HEK293 (cell line): ENCODE measurements at regions not wholly inside any gene's neighbourhood (a gene's known extent, or its start where the extent isn't known, plus 50 kb on each side); places are given as distances from the start of the nearest gene placed in this dataset.
A peak's percentile ranks its signal among the peaks of the same experiment; 100 is the strongest.

Source experiments
- CTCF ChIA-PET: fragments of 350-600 bp; formaldehyde crosslinking; extraction: SDS; loops from one replicate; lab custom pipeline; 2021; ENCODE audit warnings: antibody characterized with exemption; lab: Yijun Ruan, JAX
- POLR2A ChIA-PET: fragments of 300-600 bp; formaldehyde crosslinking; extraction: SDS; loops from one replicate; lab custom pipeline; 2020; ENCODE audit warnings: antibody characterized with exemption, inconsistent platforms; lab: Yijun Ruan, JAX
- H3K27ac ChIP-seq: fragments of 200-500 bp; sonication (Bioruptor generic); 2 replicates; pipeline ENCODE4 v1.5.1; 2014; ENCODE audit warnings: low read depth, low read length, control low read depth, inconsistent platforms; ENCODE audit errors: extremely low read depth
- H3K36me3 ChIP-seq, 2 experiments: fragments of 200-500 bp in 1 of 2; sonication (Bioruptor generic) in 1 of 2; 1 replicate in 1 of 2; 2 replicates in 1 of 2; pipeline ENCODE4 v1.5.1; 2014 to 2017; ENCODE audit warnings: inconsistent platforms in 2 of 2, low read length in 2 of 2; ENCODE audit not compliant: control insufficient read depth in 2 of 2, insufficient read depth in 1 of 2
- H3K4me1 ChIP-seq: fragments of 200-500 bp; sonication (Bioruptor generic); 2 replicates; pipeline ENCODE4 v1.5.1; 2014; ENCODE audit warnings: mild to moderate bottlenecking, low read length, inconsistent platforms; ENCODE audit not compliant: control insufficient read depth, insufficient read depth
- H3K4me3 ChIP-seq: 2 replicates; pipeline ENCODE4 v1.5.1; 2011; ENCODE audit warnings: low read depth, mild to moderate bottlenecking, control low read depth, low read length, moderate library complexity
- H3K9me3 ChIP-seq: fragments of 200-500 bp; sonication (Bioruptor generic); 2 replicates; pipeline ENCODE4 v1.5.1; 2014; ENCODE audit warnings: low read depth, low read length, inconsistent platforms; ENCODE audit not compliant: control insufficient read depth, insufficient read depth
- BCL11A ChIP-seq: fragments of 450-650 bp; formaldehyde crosslinking; IDR thresholded peaks from 2 replicates; pipeline ENCODE4 v1.5.1; 2016; ENCODE audit warnings: low read depth, missing biosample characterization, missing genetic modification characterization
- GLIS1 ChIP-seq: fragments of 450-650 bp; formaldehyde crosslinking; IDR thresholded peaks from 2 replicates; pipeline ENCODE4 v1.5.1; 2016; ENCODE audit warnings: missing biosample characterization, missing genetic modification characterization
- GLIS2 ChIP-seq: fragments of 450-650 bp; formaldehyde crosslinking; IDR thresholded peaks from 2 replicates; pipeline ENCODE4 v1.5.1; 2016; ENCODE audit warnings: missing biosample characterization, missing genetic modification characterization
- INSM2 ChIP-seq: fragments of 450-650 bp; formaldehyde crosslinking; IDR thresholded peaks from 2 replicates; pipeline ENCODE4 v1.5.1; 2016; ENCODE audit warnings: missing biosample characterization, missing genetic modification characterization
- KLF8 ChIP-seq: fragments of 450-650 bp; formaldehyde crosslinking; IDR thresholded peaks from 2 replicates; pipeline ENCODE4 v1.5.1; 2016; ENCODE audit warnings: missing biosample characterization, missing genetic modification characterization
- YY1 ChIP-seq: fragments of 450-650 bp; formaldehyde crosslinking; IDR thresholded peaks from 2 replicates; pipeline ENCODE4 v1.5.1; 2018; ENCODE audit warnings: missing biosample characterization, missing genetic modification characterization
- ZBTB17 ChIP-seq: fragments of 450-650 bp; formaldehyde crosslinking; IDR thresholded peaks from 2 replicates; pipeline ENCODE4 v1.5.1; 2016; ENCODE audit warnings: missing biosample characterization, missing genetic modification characterization
- ZBTB20 ChIP-seq: fragments of 450-650 bp; formaldehyde crosslinking; IDR thresholded peaks from 2 replicates; pipeline ENCODE4 v1.5.1; 2016; ENCODE audit warnings: missing biosample characterization, missing genetic modification characterization
- ZEB2 ChIP-seq: fragments of 450-650 bp; formaldehyde crosslinking; IDR thresholded peaks from 2 replicates; pipeline ENCODE4 v1.5.1; 2016; ENCODE audit warnings: missing biosample characterization, missing genetic modification characterization
- ZIC2 ChIP-seq: fragments of 450-650 bp; formaldehyde crosslinking; IDR thresholded peaks from 2 replicates; pipeline ENCODE4 v1.5.1; 2016; ENCODE audit warnings: missing biosample characterization, missing genetic modification characterization
- ZNF354C ChIP-seq: fragments of 450-650 bp; formaldehyde crosslinking; IDR thresholded peaks from 2 replicates; pipeline ENCODE4 v1.5.1; 2016; ENCODE audit warnings: missing biosample characterization, missing genetic modification characterization, low read depth, borderline replicate concordance
- ZNF362 ChIP-seq: fragments of 450-650 bp; formaldehyde crosslinking; IDR thresholded peaks from 2 replicates; pipeline ENCODE4 v1.5.1; 2016; ENCODE audit warnings: missing biosample characterization, missing genetic modification characterization
- ZNF423 ChIP-seq: fragments of 450-650 bp; formaldehyde crosslinking; IDR thresholded peaks from 2 replicates; pipeline ENCODE4 v1.5.1; 2016; ENCODE audit warnings: missing biosample characterization, missing genetic modification characterization
- ZNF518A ChIP-seq: fragments of 450-650 bp; formaldehyde crosslinking; conservative IDR thresholded peaks from 2 replicates; pipeline ENCODE4 v1.5.1; 2016; ENCODE audit warnings: low read depth, missing biosample characterization, missing genetic modification characterization
- ZNF549 ChIP-seq: fragments of 450-650 bp; IDR thresholded peaks from 2 replicates; pipeline ENCODE4 v1.5.1; 2018; ENCODE audit warnings: missing biosample characterization, missing genetic modification characterization, mild to moderate bottlenecking, inconsistent platforms, moderate library complexity
- ZNF660 ChIP-seq: fragments of 450-650 bp; IDR thresholded peaks from 2 replicates; pipeline ENCODE4 v1.5.1; 2018; ENCODE audit warnings: missing biosample characterization, mild to moderate bottlenecking, missing genetic modification characterization
- ZNF704 ChIP-seq: fragments of 450-650 bp; formaldehyde crosslinking; IDR thresholded peaks from 2 replicates; pipeline ENCODE4 v1.5.1; 2016; ENCODE audit warnings: missing biosample characterization, missing genetic modification characterization

GRCh38 chr11:119876841-119877240 is 147.8 kb upstream of the NECTIN1 start:
- no peaks in the 10 kb centered on the region for H3K9me3 ChIP-seq
- H3K27ac ChIP-seq: no peak overlapping the region
- ChIA-PET POLR2A (no interaction called here), CTCF (no interaction called here)
- no peak overlapping the region for H3K4me3 ChIP-seq
- H3K4me1 ChIP-seq: no peaks in the 10 kb centered on the region
- no peaks in the 10 kb centered on the region for H3K36me3 ChIP-seq
- TF ChIP-seq ZEB2 (tag by site-specific recombination): no peak
- TF ChIP-seq INSM2: no peak
- TF ChIP-seq ZBTB20 (tag by site-specific recombination): no peak
- no peak for TF ChIP-seq BCL11A
- TF ChIP-seq YY1 (tag by site-specific recombination): no peak
- no peak for TF ChIP-seq ZBTB17 (tag by site-specific recombination)
- no peak for TF ChIP-seq ZNF704 (tag by site-specific recombination)
- no peak for TF ChIP-seq ZNF549
- TF ChIP-seq ZNF660 (tag by site-specific recombination): no peak
- no peak for TF ChIP-seq ZNF354C (tag by site-specific recombination)
- no peak for TF ChIP-seq ZNF362 (tag by site-specific recombination)
- TF ChIP-seq ZNF423 (tag by site-specific recombination): no peak
- TF ChIP-seq KLF8 (tag by site-specific recombination): no peak
- TF ChIP-seq ZNF518A (tag by site-specific recombination): no peak

GRCh38 chr11:119875841-119876600 is 147.0 kb upstream of the NECTIN1 start:
- H3K4me3 ChIP-seq: no peak overlapping the region
- ChIA-PET CTCF (interaction anchor here (0.6 kb wide), 1 partner anchor 395 kb away, joined by 3 read pairs; no protein-coding TSS in a partner anchor), POLR2A (no interaction called here)
- no peaks in the 10 kb centered on the region for H3K4me1 ChIP-seq
- no peak overlapping the region for H3K27ac ChIP-seq
- no peaks in the 10 kb centered on the region for H3K36me3 ChIP-seq
- no peaks in the 10 kb centered on the region for H3K9me3 ChIP-seq
- TF ChIP-seq ZIC2: peak; percentile 50
- TF ChIP-seq KLF8 (tag by site-specific recombination): no peak
- TF ChIP-seq GLIS1 (tag by site-specific recombination): peak; percentile 30; the same call in 1 of the 2 replicates
- TF ChIP-seq GLIS2 (tag by site-specific recombination): peak; percentile 22; the same call in 1 of the 2 replicates
- TF ChIP-seq, all 188 proteins: peak for 3
